Caco-2 (cell line): ENCODE measurements at regions not wholly inside any gene's neighbourhood (a gene's known extent, or its start where the extent isn't known, plus 50 kb on each side); places are given as distances from the start of the nearest gene placed in this dataset.

ENCODE experiments used
- BruUV-seq: library from RNA; stranded (reverse); fragments of 400-500 nt; replicated peaks from 2 replicates; lab custom pipeline; 2021; lab: Mats Ljungman, UMichigan
- CTCF ChIA-PET: fragments of 300-600 bp; sonication (Branson Sonifier 250); formaldehyde crosslinking; loops from one replicate; lab custom pipeline; 2022; ENCODE audit warnings: antibody characterized with exemption; lab: Charles Lee
- POLR2A ChIA-PET: fragments of 300-600 bp; sonication (Branson Sonifier 250); formaldehyde crosslinking; loops from one replicate; lab custom pipeline; 2022; ENCODE audit warnings: antibody characterized with exemption; lab: Charles Lee
- DNase-seq, 2 experiments: peaks; one replicate each; pipeline versions ENCODE4 v3.0.0 to v3.0.0-alpha.2; 2020 to 2022
- H3K27me3 ChIP-seq: replicated peaks from 2 replicates; pipeline ENCODE4 v1.6.0; 2011; ENCODE audit warnings: low read length; ENCODE audit not compliant: control insufficient read depth, insufficient read depth
- H3K36me3 ChIP-seq: 2 replicates; pipeline ENCODE4 v1.5.1; 2011; ENCODE audit warnings: low read length; ENCODE audit not compliant: control insufficient read depth, insufficient read depth
- H3K4me1 ChIP-seq: fragments of 250-450 bp; sonication (Bioruptor Pico); 2 replicates; pipeline ENCODE4 v1.5.1; 2020; ENCODE audit warnings: mild to moderate bottlenecking
- H3K4me3 ChIP-seq: 2 replicates; pipeline ENCODE4 v1.5.1; 2011; ENCODE audit warnings: low read depth, mild to moderate bottlenecking, control low read depth, low read length
- H3K9me3 ChIP-seq: fragments of 250-450 bp; sonication (Bioruptor Pico); 2 replicates; pipeline ENCODE4 v1.5.1; 2020; ENCODE audit warnings: mild to moderate bottlenecking, moderate library complexity
- H3K27ac Mint-ChIP-seq: one replicate; pipeline ENCODE4 v1.8.0; 2022; ENCODE audit warnings: mixed read lengths; ENCODE audit not compliant: unreplicated experiment
- H3K27me3 Mint-ChIP-seq: one replicate; pipeline ENCODE4 v1.8.0; 2022; ENCODE audit warnings: mixed read lengths; ENCODE audit not compliant: insufficient read depth, unreplicated experiment
- H3K36me3 Mint-ChIP-seq: one replicate; pipeline ENCODE4 v1.8.0; 2022; ENCODE audit warnings: mild to moderate bottlenecking, mixed read lengths; ENCODE audit not compliant: insufficient read depth, unreplicated experiment
- H3K4me1 Mint-ChIP-seq: one replicate; pipeline ENCODE4 v1.8.0; 2022; ENCODE audit warnings: low read depth, mixed read lengths; ENCODE audit not compliant: unreplicated experiment
- H3K4me3 Mint-ChIP-seq: one replicate; pipeline ENCODE4 v1.8.0; 2022; ENCODE audit warnings: mild to moderate bottlenecking, moderate library complexity, mixed read lengths; ENCODE audit not compliant: unreplicated experiment
- H3K9me3 Mint-ChIP-seq: one replicate; pipeline ENCODE4 v1.8.0; 2022; ENCODE audit warnings: mixed read lengths; ENCODE audit not compliant: unreplicated experiment
- CTCF ChIP-seq, 2 experiments: fragments of 200-600 bp in 1 of 2; IDR thresholded peaks; 1 replicate in 1 of 2; 2 replicates in 1 of 2; pipeline versions ENCODE4 v1.5.1 to v1.8.0; 2011 to 2022; ENCODE audit warnings: antibody characterized with exemption in 1 of 2, control low read depth in 1 of 2, inconsistent platforms in 1 of 2, low read depth in 1 of 2, low read length in 1 of 2, mild to moderate bottlenecking in 1 of 2, moderate library complexity in 1 of 2; ENCODE audit not compliant: insufficient read depth in 1 of 2, severe bottlenecking in 1 of 2, unreplicated experiment in 1 of 2
- intact Hi-C: fragments of 100-400 bp; cut with micrococcal nuclease; formaldehyde crosslinking; loops from one replicate; pipeline ENCODE4 v1.10.0; 2022; ENCODE audit not compliant: unreplicated experiment

GRCh38 chr15:69892351-69892750 is 205.4 kb downstream of the TLE3 start:
- H3K27ac Mint-ChIP-seq, result no peak overlapping the region
- Histone ChIP-seq H3K27me3 (no peaks in the 10 kb centered on the region; the same call in none of the 2 replicates), H3K4me3 (no peak overlapping the region), H3K9me3 (no peaks in the 10 kb centered on the region), H3K4me1 (no peaks in the 10 kb centered on the region), H3K36me3 (no peaks in the 10 kb centered on the region)
- peaks cover 10% of the 10 kb centered on the region for H3K9me3 Mint-ChIP-seq
- no peak overlapping the region for H3K4me3 Mint-ChIP-seq
- intact Hi-C loops, result no loop called here
- no peaks in the 10 kb centered on the region for H3K36me3 Mint-ChIP-seq
- CTCF ChIA-PET, result no interaction called here
- no peaks in the 10 kb centered on the region for H3K4me1 Mint-ChIP-seq
- TF ChIP-seq CTCF (IDR thresholded peaks at IDR 0.05; ENCODE audit: insufficient read depth in 1 of 2, low read depth in 1 of 2, low read length in 1 of 2, severe bottlenecking in 1 of 2, unreplicated experiment in 1 of 2), result no peak
- POLR2A ChIA-PET, result no interaction called here
- no TSS peak for BruUV-seq
- no peak for DNase-seq
- peaks cover 26% of the 10 kb centered on the region for H3K27me3 Mint-ChIP-seq

GRCh38 chr15:69893086-69893485 is 204.6 kb downstream of the TLE3 start:
- Mint-ChIP-seq H3K36me3 (no peaks in the 10 kb centered on the region), H3K27ac (no peak overlapping the region), H3K27me3 (peaks cover 22% of the 10 kb centered on the region), H3K4me3 (no peak overlapping the region), H3K9me3 (peaks cover 3% of the 10 kb centered on the region), H3K4me1 (no peaks in the 10 kb centered on the region)
- DNase-seq, result no peak
- H3K36me3 ChIP-seq, result no peaks in the 10 kb centered on the region
- H3K27me3 ChIP-seq, result no peaks in the 10 kb centered on the region; the same call in none of the 2 replicates
- CTCF ChIA-PET, result no interaction called here
- H3K4me1 ChIP-seq, result no peaks in the 10 kb centered on the region
- TF ChIP-seq CTCF (IDR thresholded peaks at IDR 0.05; ENCODE audit: insufficient read depth in 1 of 2, low read depth in 1 of 2, low read length in 1 of 2, severe bottlenecking in 1 of 2, unreplicated experiment in 1 of 2), result no peak
- no peaks in the 10 kb centered on the region for H3K9me3 ChIP-seq
- BruUV-seq, result no TSS peak
- intact Hi-C loops, result no loop called here
- no peak overlapping the region for H3K4me3 ChIP-seq
- POLR2A ChIA-PET, result no interaction called here

- Histone ChIP-seq H3K36me3 (no peaks in the 10 kb centered on the region), H3K27me3 (no peaks in the 10 kb centered on the region; the same call in none of the 2 replicates), H3K9me3 (no peaks in the 10 kb centered on the region), H3K4me1 (no peaks in the 10 kb centered on the region), H3K4me3 (no peak overlapping the region)
- Mint-ChIP-seq H3K4me1 (no peaks in the 10 kb centered on the region), H3K27ac (no peak overlapping the region), H3K9me3 (no peaks in the 10 kb centered on the region), H3K36me3 (no peaks in the 10 kb centered on the region), H3K4me3 (no peak overlapping the region), H3K27me3 (peaks cover 22% of the 10 kb centered on the region)
- TF ChIP-seq CTCF (IDR thresholded peaks at IDR 0.05; ENCODE audit: insufficient read depth in 1 of 2, low read depth in 1 of 2, low read length in 1 of 2, severe bottlenecking in 1 of 2, unreplicated experiment in 1 of 2), result no peak
- DNase-seq, result no peak
- CTCF ChIA-PET, result no interaction called here
- BruUV-seq, result no TSS peak
- POLR2A ChIA-PET, result no interaction called here
- intact Hi-C loops, result no loop called here
These were observed 203.9 kb downstream of the TLE3 start for GRCh38 chr15:69893863-69894262.
